ENCODE measurements at regions not wholly inside any gene's neighbourhood (a gene's known extent, or its start where the extent isn't known, plus 50 kb on each side); places are given as distances from the start of the nearest gene placed in this dataset.
A peak's percentile ranks its signal among the peaks of the same experiment; 100 is the strongest.

- DNase-seq: no peak
These were observed 85.1 kb downstream of the GNL3L start for GRCh38 chrX:54615109-54615508.

- DNase-seq: no peak
These were observed 103.6 kb downstream of the GNL3L start for GRCh38 chrX:54633641-54634040.

GRCh38 chrX:54639018-54639345 is 109.0 kb downstream of the GNL3L start:
- no peak for DNase-seq

- DNase-seq: peak; percentile 96
These were observed 109.5 kb downstream of the GNL3L start for GRCh38 chrX:54639346-54640102.

GRCh38 chrX:54640103-54640690 is 110.2 kb downstream of the GNL3L start:
- no peak for DNase-seq

GRCh38 chrX:54640736-54641135 is 110.7 kb downstream of the GNL3L start:
- no peak for DNase-seq

GRCh38 chrX:54641530-54641929 is 111.5 kb downstream of the GNL3L start:
- no peak for DNase-seq

- peak; percentile 2 for DNase-seq
These were observed 117.6 kb downstream of the GNL3L start for GRCh38 chrX:54647607-54648006.

GRCh38 chrX:54659547-54659946 is 129.5 kb downstream of the GNL3L start:
- no peak for DNase-seq

- DNase-seq: no peak
These were observed 122.3 kb downstream of the ITIH6 start for GRCh38 chrX:54675762-54676161.

GRCh38 chrX:54695231-54695630 is 102.8 kb downstream of the ITIH6 start:
- peak; percentile 0 for DNase-seq

- no peak for DNase-seq
These were observed 102.1 kb downstream of the ITIH6 start for GRCh38 chrX:54695816-54696487.

Measured in dermis blood vessel endothelial cell (primary cell).